Glutamatergic neuron (in vitro differentiated cells): ENCODE measurements at regions not wholly inside any gene's neighbourhood (a gene's known extent, or its start where the extent isn't known, plus 50 kb on each side); places are given as distances from the start of the nearest gene placed in this dataset.

Source experiments
- DNase-seq: peaks from one replicate; pipeline ENCODE4 v3.0.0; 2022
- H3K27ac Mint-ChIP-seq: one replicate; pipeline ENCODE4 v1.8.0; 2020; ENCODE audit warnings: mild to moderate bottlenecking, mixed read lengths, inconsistent platforms; ENCODE audit not compliant: unreplicated experiment
- H3K27me3 Mint-ChIP-seq: one replicate; pipeline ENCODE4 v1.8.0; 2020; ENCODE audit warnings: mild to moderate bottlenecking, moderate library complexity, mixed read lengths, inconsistent platforms; ENCODE audit not compliant: unreplicated experiment
- H3K36me3 Mint-ChIP-seq: one replicate; pipeline ENCODE4 v1.8.0; 2020; ENCODE audit warnings: mild to moderate bottlenecking, mixed read lengths, inconsistent platforms; ENCODE audit not compliant: unreplicated experiment
- H3K4me1 Mint-ChIP-seq: one replicate; pipeline ENCODE4 v1.8.0; 2020; ENCODE audit warnings: mild to moderate bottlenecking, low read depth, mixed read lengths, inconsistent platforms; ENCODE audit not compliant: unreplicated experiment
- H3K4me3 Mint-ChIP-seq: one replicate; pipeline ENCODE4 v1.8.0; 2020; ENCODE audit warnings: mild to moderate bottlenecking, mixed read lengths, inconsistent platforms; ENCODE audit not compliant: unreplicated experiment
- H3K9me3 Mint-ChIP-seq: one replicate; pipeline ENCODE4 v1.8.0; 2020; ENCODE audit warnings: mild to moderate bottlenecking, moderate library complexity, mixed read lengths, inconsistent platforms; ENCODE audit not compliant: unreplicated experiment
- TF ChIP-seq, protein P1 (sequence below): fragments of 200-600 bp; sonication (generic); IDR thresholded peaks from one replicate; pipeline ENCODE4 v1.5.0; 2021; ENCODE audit not compliant: partially characterized antibody, unreplicated experiment

DNA sequence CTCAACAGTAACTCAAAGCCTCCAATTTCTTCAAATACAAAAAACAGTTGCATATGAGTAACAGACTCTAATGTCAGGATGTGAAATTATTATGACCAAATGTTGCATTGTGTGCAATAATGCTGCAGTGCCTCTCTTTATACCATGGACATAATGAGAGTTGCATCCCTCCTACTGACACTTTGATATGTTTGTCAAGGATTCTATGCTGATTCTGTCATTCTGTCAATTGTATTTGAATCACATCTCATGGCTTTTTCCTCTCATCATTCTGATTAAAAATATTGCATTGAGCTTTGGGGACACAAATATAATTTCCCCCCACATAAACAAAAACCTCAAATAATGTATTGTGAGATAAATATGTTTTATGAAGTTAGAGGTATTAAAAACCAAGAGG, 84.6 kb upstream of the SGCE start:
- no peak overlapping the region for H3K4me3 Mint-ChIP-seq
- H3K4me1 Mint-ChIP-seq, result no peaks in the 10 kb centered on the region
- H3K9me3 Mint-ChIP-seq, result no peaks in the 10 kb centered on the region
- TF ChIP-seq, protein P1, sequence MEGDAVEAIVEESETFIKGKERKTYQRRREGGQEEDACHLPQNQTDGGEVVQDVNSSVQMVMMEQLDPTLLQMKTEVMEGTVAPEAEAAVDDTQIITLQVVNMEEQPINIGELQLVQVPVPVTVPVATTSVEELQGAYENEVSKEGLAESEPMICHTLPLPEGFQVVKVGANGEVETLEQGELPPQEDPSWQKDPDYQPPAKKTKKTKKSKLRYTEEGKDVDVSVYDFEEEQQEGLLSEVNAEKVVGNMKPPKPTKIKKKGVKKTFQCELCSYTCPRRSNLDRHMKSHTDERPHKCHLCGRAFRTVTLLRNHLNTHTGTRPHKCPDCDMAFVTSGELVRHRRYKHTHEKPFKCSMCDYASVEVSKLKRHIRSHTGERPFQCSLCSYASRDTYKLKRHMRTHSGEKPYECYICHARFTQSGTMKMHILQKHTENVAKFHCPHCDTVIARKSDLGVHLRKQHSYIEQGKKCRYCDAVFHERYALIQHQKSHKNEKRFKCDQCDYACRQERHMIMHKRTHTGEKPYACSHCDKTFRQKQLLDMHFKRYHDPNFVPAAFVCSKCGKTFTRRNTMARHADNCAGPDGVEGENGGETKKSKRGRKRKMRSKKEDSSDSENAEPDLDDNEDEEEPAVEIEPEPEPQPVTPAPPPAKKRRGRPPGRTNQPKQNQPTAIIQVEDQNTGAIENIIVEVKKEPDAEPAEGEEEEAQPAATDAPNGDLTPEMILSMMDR, result no peak
- no peaks in the 10 kb centered on the region for H3K27me3 Mint-ChIP-seq
- H3K36me3 Mint-ChIP-seq, result no peaks in the 10 kb centered on the region
- no peak for DNase-seq
- no peak overlapping the region for H3K27ac Mint-ChIP-seq

DNA sequence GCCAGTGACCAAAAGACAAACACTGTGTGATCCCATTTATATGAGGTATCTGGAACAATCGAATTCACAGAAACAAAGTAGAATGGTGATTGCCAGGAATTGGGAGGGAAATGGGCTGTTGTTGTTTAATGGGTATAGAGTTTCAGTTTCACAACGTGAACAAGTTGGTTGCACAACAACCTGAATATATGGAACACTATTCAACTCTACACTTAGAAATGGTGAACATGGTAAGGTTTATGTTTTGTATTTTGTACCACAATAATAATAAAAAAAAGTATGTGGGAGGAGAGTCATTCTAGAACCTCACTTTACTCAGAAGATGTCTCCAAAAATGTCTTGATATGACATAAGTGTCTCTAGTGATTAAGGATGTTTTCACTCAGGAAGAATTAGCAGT, 85.2 kb upstream of the SGCE start:
- H3K9me3 Mint-ChIP-seq, result no peaks in the 10 kb centered on the region
- H3K4me3 Mint-ChIP-seq, result no peak overlapping the region
- no peaks in the 10 kb centered on the region for H3K36me3 Mint-ChIP-seq
- no peaks in the 10 kb centered on the region for H3K27me3 Mint-ChIP-seq
- no peak overlapping the region for H3K27ac Mint-ChIP-seq
- DNase-seq, result no peak
- TF ChIP-seq, protein P1, result no peak
- H3K4me1 Mint-ChIP-seq, result no peaks in the 10 kb centered on the region

DNA sequence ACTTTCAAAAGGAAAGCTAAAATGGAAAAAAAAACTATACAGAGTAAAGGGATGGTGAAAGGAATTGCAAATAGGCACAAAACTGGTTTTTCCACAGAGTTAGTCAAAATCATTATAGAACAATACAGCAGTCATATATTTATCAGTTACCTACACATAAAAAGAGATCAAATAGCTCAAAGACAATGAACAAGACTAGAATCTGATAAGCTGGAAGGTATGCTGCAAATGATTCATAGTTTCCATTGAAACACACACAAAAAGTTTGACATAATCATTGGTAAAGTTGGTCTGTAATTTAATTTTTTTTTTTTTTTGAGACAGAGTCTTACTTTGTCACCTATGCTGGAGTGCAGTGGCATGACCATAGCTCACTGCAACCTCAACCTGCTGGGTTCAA, 92.4 kb upstream of the SGCE start:
- peaks cover 4% of the 10 kb centered on the region for H3K36me3 Mint-ChIP-seq
- TF ChIP-seq, protein P1, result no peak
- no peak overlapping the region for H3K4me3 Mint-ChIP-seq
- peaks cover 5% of the 10 kb centered on the region for H3K27me3 Mint-ChIP-seq
- peaks cover 1% of the 10 kb centered on the region for H3K9me3 Mint-ChIP-seq
- no peaks in the 10 kb centered on the region for H3K4me1 Mint-ChIP-seq
- H3K27ac Mint-ChIP-seq, result no peak overlapping the region
- no peak for DNase-seq

DNA sequence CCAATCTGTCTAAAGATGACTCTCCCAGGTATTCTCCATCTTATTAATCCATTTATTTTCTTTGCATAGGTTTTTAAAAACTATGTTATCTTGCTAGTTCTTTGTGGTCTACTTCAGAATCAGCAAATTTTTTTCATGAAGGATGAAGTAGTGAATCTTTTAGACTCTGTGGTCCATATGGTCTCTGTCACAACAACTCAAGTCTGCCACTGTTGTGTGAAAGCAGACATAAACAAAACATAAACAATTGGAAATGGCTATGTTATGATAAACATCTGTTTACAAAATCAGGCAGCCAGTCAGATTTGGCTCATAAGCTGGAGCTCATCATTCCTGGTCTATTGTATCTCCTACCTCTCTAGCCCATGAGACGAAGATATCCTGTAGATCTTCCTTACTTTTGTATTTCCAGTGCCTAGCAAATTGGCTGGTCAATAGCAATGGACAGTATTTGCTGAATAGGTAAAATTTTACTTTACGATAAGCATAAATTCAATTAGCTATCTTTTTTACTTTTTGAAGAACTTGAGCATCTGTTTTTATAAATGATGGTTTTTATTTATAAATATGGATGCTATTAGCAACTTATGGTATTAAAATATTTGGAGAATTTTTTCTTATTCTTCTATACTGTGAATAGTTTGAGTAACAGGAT, 104.6 kb upstream of the SGCE start:
- peaks cover 5% of the 10 kb centered on the region for H3K4me1 Mint-ChIP-seq
- TF ChIP-seq, protein P1, result no peak
- H3K9me3 Mint-ChIP-seq, result no peaks in the 10 kb centered on the region
- H3K36me3 Mint-ChIP-seq, result peaks cover 5% of the 10 kb centered on the region
- H3K27ac Mint-ChIP-seq, result no peak overlapping the region
- H3K27me3 Mint-ChIP-seq, result peaks cover 3% of the 10 kb centered on the region
- no peak for DNase-seq
- no peak overlapping the region for H3K4me3 Mint-ChIP-seq

DNA sequence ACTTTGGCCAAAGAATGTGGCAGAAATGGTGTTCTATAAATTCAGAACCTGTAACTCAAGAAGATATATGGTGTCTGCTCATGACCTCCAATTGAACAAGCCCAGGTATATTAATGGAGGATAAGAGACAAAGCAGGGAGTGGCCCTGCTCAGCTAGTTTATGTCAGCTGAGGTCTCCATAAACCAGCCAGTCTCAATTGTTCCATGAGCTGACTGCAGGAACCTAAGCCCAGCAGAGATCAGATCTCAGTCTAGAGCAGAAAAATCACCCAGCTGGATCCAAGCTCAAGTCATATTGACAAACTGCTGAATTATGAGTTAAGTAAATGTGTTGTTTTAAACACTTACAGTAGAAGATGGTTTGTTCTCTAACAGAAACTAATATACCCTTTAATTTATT, 105.5 kb upstream of the SGCE start:
- TF ChIP-seq, protein P1, result no peak
- H3K27ac Mint-ChIP-seq, result no peak overlapping the region
- no peak overlapping the region for H3K4me3 Mint-ChIP-seq
- H3K9me3 Mint-ChIP-seq, result no peaks in the 10 kb centered on the region
- peaks cover 3% of the 10 kb centered on the region for H3K27me3 Mint-ChIP-seq
- no peak for DNase-seq
- H3K36me3 Mint-ChIP-seq, result no peaks in the 10 kb centered on the region
- H3K4me1 Mint-ChIP-seq, result peaks cover 5% of the 10 kb centered on the region
